GM12878 (cell line): ENCODE measurements at regions not wholly inside any gene's neighbourhood (a gene's known extent, or its start where the extent isn't known, plus 50 kb on each side); places are given as distances from the start of the nearest gene placed in this dataset.

Experiments
- ATAC-seq: fragments of 200-7000 bp; cut with Tn5 transposase; 3 replicates; pipeline ENCODE4 v1.9.1; 2020; ENCODE audit warnings: mild to moderate bottlenecking, moderate library complexity
- BruUV-seq: library from RNA; stranded (reverse); fragments of 400-500 nt; replicated peaks from 2 replicates; lab custom pipeline; 2021; lab: Mats Ljungman, UMichigan
- CTCF ChIA-PET: fragments of 300-600 bp; sonication (Branson Sonifier 250); formaldehyde crosslinking; extraction: SDS; loops from one replicate; lab custom pipeline; 2021; ENCODE audit warnings: inconsistent platforms; lab: Yijun Ruan, JAX
- POLR2A ChIA-PET: fragments of 350-600 bp; formaldehyde crosslinking; extraction: SDS; loops from one replicate; lab custom pipeline; 2021; ENCODE audit warnings: inconsistent platforms; lab: Charles Lee
- RAD21 ChIA-PET: fragments of 300-600 bp; sonication (Branson Sonifier 250); formaldehyde crosslinking; loops from one replicate; lab custom pipeline; 2023; ENCODE audit warnings: antibody characterized with exemption; ENCODE audit not compliant: unreplicated experiment; lab: Charles Lee
- SMC1A ChIA-PET: fragments of 300-600 bp; sonication (Branson Sonifier 250); formaldehyde crosslinking; loops from one replicate; lab custom pipeline; 2023; ENCODE audit not compliant: unreplicated experiment, uncharacterized antibody; lab: Charles Lee
- DNase-seq: peaks from one replicate; pipeline ENCODE4 v3.0.0-alpha.2; 2011; ENCODE audit warnings: low read depth, low spot score
- FAIRE-seq: peaks from 3 replicates; lab custom pipeline; 2011; peaks lifted over from hg19 to GRCh38; lab: Jason Lieb, UNC
- H2AFZ ChIP-seq: 2 replicates; pipeline ENCODE4 v1.6.0; 2011; ENCODE audit warnings: low read depth, low read length, control low read depth; ENCODE audit not compliant: control insufficient read depth
- H3K27ac ChIP-seq: 2 replicates; pipeline ENCODE4 v1.5.1; 2011; ENCODE audit warnings: control low read depth; ENCODE audit not compliant: control insufficient read depth, insufficient read depth
- H3K27me3 ChIP-seq, 2 experiments: replicated peaks in 1 of 2; 2 replicates each; pipeline versions ENCODE4 v1.6.0 to v1.6.1; 2011; ENCODE audit warnings: low read length in 1 of 2; ENCODE audit not compliant: control insufficient read depth in 2 of 2, insufficient read depth in 2 of 2
- H3K36me3 ChIP-seq, 2 experiments: 2 replicates each; pipeline ENCODE4 v1.5.1; 2011; ENCODE audit warnings: low read length in 1 of 2; ENCODE audit not compliant: control insufficient read depth in 2 of 2, insufficient read depth in 2 of 2
- H3K4me1 ChIP-seq: 2 replicates; pipeline ENCODE4 v1.6.1; 2011; ENCODE audit warnings: mild to moderate bottlenecking, low read length, moderate library complexity, mixed read lengths; ENCODE audit not compliant: control insufficient read depth, insufficient read depth
- H3K4me2 ChIP-seq: 2 replicates; pipeline ENCODE4 v1.6.0; 2011; ENCODE audit warnings: control low read depth; ENCODE audit not compliant: control insufficient read depth, insufficient read depth
- H3K4me3 ChIP-seq: fragments of 200-600 bp; sonication (generic); 2 replicates; pipeline ENCODE4 v1.5.1; 2016
- H3K79me2 ChIP-seq: 2 replicates; pipeline ENCODE4 v1.6.0; 2011; ENCODE audit warnings: low read length; ENCODE audit not compliant: control insufficient read depth, insufficient read depth
- H3K9ac ChIP-seq: 2 replicates; pipeline ENCODE4 v1.8.0; 2011; ENCODE audit warnings: low read length, control low read depth, mixed read lengths; ENCODE audit not compliant: control insufficient read depth, insufficient read depth
- H3K9me3 ChIP-seq: replicated peaks from 3 replicates; pipeline ENCODE4 v1.5.1; 2011; ENCODE audit warnings: mild to moderate bottlenecking, low read length; ENCODE audit not compliant: control insufficient read depth, insufficient read depth
- H4K20me1 ChIP-seq: 2 replicates; pipeline ENCODE4 v1.6.0; 2011; ENCODE audit not compliant: control insufficient read depth, insufficient read depth
- EZH2 ChIP-seq: IDR thresholded peaks from 2 replicates; pipeline ENCODE4 v1.6.1; 2012; ENCODE audit warnings: low read depth, mild to moderate bottlenecking, control low read depth, inconsistent platforms, low read length, borderline replicate concordance; ENCODE audit not compliant: control insufficient read depth
- POU2F2 ChIP-seq: IDR thresholded peaks from 3 replicates; pipeline ENCODE4 v1.6.1; 2011; ENCODE audit warnings: low read depth, mild to moderate bottlenecking, low read length, borderline replicate concordance
- WGBS: methylation state at CpG from one replicate; pipeline ENCODE4 v1.1.6; 2016; ENCODE audit warnings: low lambda C conversion rate; ENCODE audit not compliant: insufficient replicate concordance, insufficient coverage; ENCODE audit errors: missing lambda C conversion rate; 5-methylcytosine and 5-hydroxymethylcytosine counted together
- in situ Hi-C: fragments of 300-500 bp; cut with MboI; formaldehyde crosslinking; loops from 9 replicates; pipeline ENCODE4 v1.14.3; 2018; ENCODE audit warnings: mixed read lengths
- intact Hi-C: fragments of 100-400 bp; cut with micrococcal nuclease; formaldehyde crosslinking; loops from one replicate; pipeline ENCODE4 v1.14.2; 2022; ENCODE audit not compliant: unreplicated experiment
- TF ChIP-seq, protein P1 (sequence below): IDR thresholded peaks from 2 replicates; pipeline ENCODE4 v1.6.1; 2011; ENCODE audit warnings: low read depth, mild to moderate bottlenecking, low read length, moderate library complexity, borderline replicate concordance; ENCODE audit errors: extremely low read depth
- TF ChIP-seq, protein P2 (sequence below): IDR thresholded peaks from 2 replicates; pipeline ENCODE4 v1.6.1; 2012; ENCODE audit warnings: improper control_type of control experiment, low read depth, low read length; ENCODE audit not compliant: insufficient replicate concordance

- in situ Hi-C loops (no loop called here), intact Hi-C loops (no loop called here)
- H2AFZ ChIP-seq: no peak overlapping the region
- WGBS: 12% methylated on average over 3 of the region's 3 CpGs
- H3K4me3 ChIP-seq: no peak overlapping the region
- no peak overlapping the region for H3K4me2 ChIP-seq
- no peaks in the 10 kb centered on the region for H3K79me2 ChIP-seq
- DNase-seq (no peak), ATAC-seq (no peak), FAIRE-seq (no peak)
- no peak overlapping the region for H3K9ac ChIP-seq
- H3K27me3 ChIP-seq: no peaks in the 10 kb centered on the region
- ChIA-PET RAD21 (no interaction called here), CTCF (no interaction called here), SMC1A (interaction anchor here (0.9 kb wide), 1 partner anchor 178 kb away, joined by 3 read pairs; no protein-coding TSS in a partner anchor), POLR2A (no interaction called here)
- H4K20me1 ChIP-seq: no peaks in the 10 kb centered on the region
- no peaks in the 10 kb centered on the region for H3K36me3 ChIP-seq
- H3K4me1 ChIP-seq: no peaks in the 10 kb centered on the region
- no TSS peak for BruUV-seq
- TF ChIP-seq, protein P1, sequence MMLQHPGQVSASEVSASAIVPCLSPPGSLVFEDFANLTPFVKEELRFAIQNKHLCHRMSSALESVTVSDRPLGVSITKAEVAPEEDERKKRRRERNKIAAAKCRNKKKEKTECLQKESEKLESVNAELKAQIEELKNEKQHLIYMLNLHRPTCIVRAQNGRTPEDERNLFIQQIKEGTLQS: no peak
- TF ChIP-seq, protein P2, sequence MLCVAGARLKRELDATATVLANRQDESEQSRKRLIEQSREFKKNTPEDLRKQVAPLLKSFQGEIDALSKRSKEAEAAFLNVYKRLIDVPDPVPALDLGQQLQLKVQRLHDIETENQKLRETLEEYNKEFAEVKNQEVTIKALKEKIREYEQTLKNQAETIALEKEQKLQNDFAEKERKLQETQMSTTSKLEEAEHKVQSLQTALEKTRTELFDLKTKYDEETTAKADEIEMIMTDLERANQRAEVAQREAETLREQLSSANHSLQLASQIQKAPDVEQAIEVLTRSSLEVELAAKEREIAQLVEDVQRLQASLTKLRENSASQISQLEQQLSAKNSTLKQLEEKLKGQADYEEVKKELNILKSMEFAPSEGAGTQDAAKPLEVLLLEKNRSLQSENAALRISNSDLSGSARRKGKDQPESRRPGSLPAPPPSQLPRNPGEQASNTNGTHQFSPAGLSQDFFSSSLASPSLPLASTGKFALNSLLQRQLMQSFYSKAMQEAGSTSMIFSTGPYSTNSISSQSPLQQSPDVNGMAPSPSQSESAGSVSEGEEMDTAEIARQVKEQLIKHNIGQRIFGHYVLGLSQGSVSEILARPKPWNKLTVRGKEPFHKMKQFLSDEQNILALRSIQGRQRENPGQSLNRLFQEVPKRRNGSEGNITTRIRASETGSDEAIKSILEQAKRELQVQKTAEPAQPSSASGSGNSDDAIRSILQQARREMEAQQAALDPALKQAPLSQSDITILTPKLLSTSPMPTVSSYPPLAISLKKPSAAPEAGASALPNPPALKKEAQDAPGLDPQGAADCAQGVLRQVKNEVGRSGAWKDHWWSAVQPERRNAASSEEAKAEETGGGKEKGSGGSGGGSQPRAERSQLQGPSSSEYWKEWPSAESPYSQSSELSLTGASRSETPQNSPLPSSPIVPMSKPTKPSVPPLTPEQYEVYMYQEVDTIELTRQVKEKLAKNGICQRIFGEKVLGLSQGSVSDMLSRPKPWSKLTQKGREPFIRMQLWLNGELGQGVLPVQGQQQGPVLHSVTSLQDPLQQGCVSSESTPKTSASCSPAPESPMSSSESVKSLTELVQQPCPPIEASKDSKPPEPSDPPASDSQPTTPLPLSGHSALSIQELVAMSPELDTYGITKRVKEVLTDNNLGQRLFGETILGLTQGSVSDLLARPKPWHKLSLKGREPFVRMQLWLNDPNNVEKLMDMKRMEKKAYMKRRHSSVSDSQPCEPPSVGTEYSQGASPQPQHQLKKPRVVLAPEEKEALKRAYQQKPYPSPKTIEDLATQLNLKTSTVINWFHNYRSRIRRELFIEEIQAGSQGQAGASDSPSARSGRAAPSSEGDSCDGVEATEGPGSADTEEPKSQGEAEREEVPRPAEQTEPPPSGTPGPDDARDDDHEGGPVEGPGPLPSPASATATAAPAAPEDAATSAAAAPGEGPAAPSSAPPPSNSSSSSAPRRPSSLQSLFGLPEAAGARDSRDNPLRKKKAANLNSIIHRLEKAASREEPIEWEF: no peak
- TF ChIP-seq POU2F2 (no peak), EZH2 (no peak)
- H3K27ac ChIP-seq: no peak overlapping the region
- no peaks in the 10 kb centered on the region for H3K9me3 ChIP-seq
These were observed 323.6 kb downstream of the SOX2 start for GRCh38 chr3:182035324-182035723.
